HG03521 (cell line): ENCODE measurements at regions not wholly inside any gene's neighbourhood (a gene's known extent, or its start where the extent isn't known, plus 50 kb on each side); places are given as distances from the start of the nearest gene placed in this dataset.

Source experiments
- ATAC-seq: cut with Tn5 transposase; IDR thresholded peaks from one replicate; pipeline ENCODE4 v1.9.1; 2021; ENCODE audit warnings: mild to moderate bottlenecking, moderate library complexity; ENCODE audit not compliant: unreplicated experiment

GRCh38 chr19:27758626-27759505 is 1454.1 kb downstream of the UQCRFS1 start:
- ATAC-seq = no peak

- no peak for ATAC-seq
Measured at GRCh38 chr19:27754700-27755099, 1458.3 kb downstream of the UQCRFS1 start.

GRCh38 chr19:27753622-27754021 is 1459.3 kb downstream of the UQCRFS1 start:
- ATAC-seq = no peak

GRCh38 chr19:27752530-27753184 is 1460.3 kb downstream of the UQCRFS1 start:
- no peak for ATAC-seq

- no peak for ATAC-seq
Measured at GRCh38 chr19:27751044-27751391, 1461.9 kb downstream of the UQCRFS1 start.

- no peak for ATAC-seq
Measured at GRCh38 chr19:27750391-27751043, 1462.4 kb downstream of the UQCRFS1 start.

GRCh38 chr19:27748551-27749152 is 1464.3 kb downstream of the UQCRFS1 start:
- ATAC-seq = no peak

GRCh38 chr19:27746691-27747380 is 1466.1 kb downstream of the UQCRFS1 start:
- no peak for ATAC-seq

- ATAC-seq = no peak
Measured at GRCh38 chr19:27745978-27746542, 1466.9 kb downstream of the UQCRFS1 start.

GRCh38 chr19:27744926-27745768 is 1467.8 kb downstream of the UQCRFS1 start:
- no peak for ATAC-seq

- no peak for ATAC-seq
Measured at GRCh38 chr19:27742041-27742440, 1470.9 kb downstream of the UQCRFS1 start.

- no peak for ATAC-seq
Measured at GRCh38 chr19:27741236-27741635, 1471.7 kb downstream of the UQCRFS1 start.

- no peak for ATAC-seq
Measured at GRCh38 chr19:27740396-27740795, 1472.6 kb downstream of the UQCRFS1 start.

GRCh38 chr19:27738569-27739193 is 1474.3 kb downstream of the UQCRFS1 start:
- no peak for ATAC-seq

GRCh38 chr19:27736225-27736624 is 1476.7 kb downstream of the UQCRFS1 start:
- no peak for ATAC-seq

- no peak for ATAC-seq
Measured at GRCh38 chr19:27735314-27735713, 1477.6 kb downstream of the UQCRFS1 start.

GRCh38 chr19:27734496-27735220 is 1478.3 kb downstream of the UQCRFS1 start:
- no peak for ATAC-seq

GRCh38 chr19:27733551-27734266 is 1479.2 kb downstream of the UQCRFS1 start:
- no peak for ATAC-seq
